8988T (cell line): ENCODE measurements at regions not wholly inside any gene's neighbourhood (a gene's known extent, or its start where the extent isn't known, plus 50 kb on each side); places are given as distances from the start of the nearest gene placed in this dataset.

Experiments used
- DNase-seq: peaks from one replicate; pipeline ENCODE4 v3.0.0; 2011

GRCh38 chr3:162441716-162442115, 945.1 kb downstream of the OTOL1 start:
- no peak for DNase-seq

GRCh38 chr3:162443376-162443775, 946.8 kb downstream of the OTOL1 start:
- no peak for DNase-seq

- no peak for DNase-seq
Observed at GRCh38 chr3:162468791-162469190, 972.2 kb downstream of the OTOL1 start.

GRCh38 chr3:162487138-162487537, 990.5 kb downstream of the OTOL1 start:
- DNase-seq = no peak

GRCh38 chr3:162489853-162490252, 993.2 kb downstream of the OTOL1 start:
- no peak for DNase-seq

GRCh38 chr3:162491952-162492351, 995.3 kb downstream of the OTOL1 start:
- no peak for DNase-seq

GRCh38 chr3:162492446-162493081, 996.0 kb downstream of the OTOL1 start:
- no peak for DNase-seq

- DNase-seq = no peak
Observed at GRCh38 chr3:162498626-162499025, 1002.0 kb downstream of the OTOL1 start.

- no peak for DNase-seq
Observed at GRCh38 chr3:162507397-162507796, 1010.8 kb downstream of the OTOL1 start.

GRCh38 chr3:162512488-162512887, 1015.9 kb downstream of the OTOL1 start:
- DNase-seq = no peak

- no peak for DNase-seq
Observed at GRCh38 chr3:162517110-162517509, 1020.5 kb downstream of the OTOL1 start.

GRCh38 chr3:162521669-162522068, 1025.1 kb downstream of the OTOL1 start:
- DNase-seq = no peak

GRCh38 chr3:162525066-162525742, 1028.6 kb downstream of the OTOL1 start:
- DNase-seq = no peak

- no peak for DNase-seq
Observed at GRCh38 chr3:162525771-162526170, 1029.2 kb downstream of the OTOL1 start.

- DNase-seq = no peak
Observed at GRCh38 chr3:162534431-162534830, 1037.8 kb downstream of the OTOL1 start.

- no peak for DNase-seq
Observed at GRCh38 chr3:162538491-162538890, 1041.9 kb downstream of the OTOL1 start.

GRCh38 chr3:162538906-162539305, 1042.3 kb downstream of the OTOL1 start:
- no peak for DNase-seq

- no peak for DNase-seq
Observed at GRCh38 chr3:162540421-162540820, 1043.8 kb downstream of the OTOL1 start.

GRCh38 chr3:162541923-162542322, 1045.3 kb downstream of the OTOL1 start:
- no peak for DNase-seq

GRCh38 chr3:162544246-162544645, 1047.6 kb downstream of the OTOL1 start:
- DNase-seq = no peak

- DNase-seq = no peak
Observed at GRCh38 chr3:162546910-162547309, 1050.3 kb downstream of the OTOL1 start.

- no peak for DNase-seq
Observed at GRCh38 chr3:162547321-162547720, 1050.7 kb downstream of the OTOL1 start.

GRCh38 chr3:162555761-162556160, 1059.2 kb downstream of the OTOL1 start:
- no peak for DNase-seq

GRCh38 chr3:162558016-162558415, 1061.4 kb downstream of the OTOL1 start:
- no peak for DNase-seq

- no peak for DNase-seq
Observed at GRCh38 chr3:162568706-162569105, 1072.1 kb downstream of the OTOL1 start.
